ENCODE measurements at regions not wholly inside any gene's neighbourhood (a gene's known extent, or its start where the extent isn't known, plus 50 kb on each side); places are given as distances from the start of the nearest gene placed in this dataset.
"Not testable (repeated sequence)": the region's sequence is repeated elsewhere in the genome, so short reads cannot be mapped to it uniquely, and the experiment has no call there.

DNA sequence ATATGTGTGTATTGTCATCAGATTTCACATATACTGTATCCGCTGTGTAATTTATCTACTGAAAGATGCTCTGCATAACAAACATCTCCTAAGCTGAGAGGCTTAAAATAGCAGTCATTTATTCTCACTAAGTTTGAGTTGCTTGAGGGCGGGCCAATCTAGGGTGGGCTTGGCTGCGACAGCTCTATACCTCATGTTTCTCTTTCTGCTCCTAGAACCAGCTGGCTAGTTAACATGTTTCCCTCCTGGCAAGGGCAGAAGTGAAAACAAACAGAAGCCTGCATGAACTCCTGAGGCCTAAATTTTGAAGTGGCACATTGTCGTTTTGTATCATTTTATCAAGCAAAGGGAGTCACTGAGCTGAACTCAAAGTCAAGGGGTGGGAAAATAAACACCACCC lies 585.0 kb upstream of the VRK2 start:
- no peaks in the 10 kb centered on the region for H3K4me1 Mint-ChIP-seq (ENCODE audit: low read depth)
- H3K27me3 Mint-ChIP-seq, result no peaks in the 10 kb centered on the region
- peaks cover 1% of the 10 kb centered on the region for H3K36me3 Mint-ChIP-seq
- peaks cover 16% of the 10 kb centered on the region for H3K9me3 Mint-ChIP-seq
- H3K4me3 Mint-ChIP-seq, result no peak overlapping the region
- POLR2A ChIA-PET, result no interaction called here
- H3K27ac Mint-ChIP-seq, result no peak overlapping the region
- CTCF ChIA-PET, result no interaction called here
- intact Hi-C loops (cut with micrococcal nuclease), result no loop called here
- no peak for DNase-seq

DNA sequence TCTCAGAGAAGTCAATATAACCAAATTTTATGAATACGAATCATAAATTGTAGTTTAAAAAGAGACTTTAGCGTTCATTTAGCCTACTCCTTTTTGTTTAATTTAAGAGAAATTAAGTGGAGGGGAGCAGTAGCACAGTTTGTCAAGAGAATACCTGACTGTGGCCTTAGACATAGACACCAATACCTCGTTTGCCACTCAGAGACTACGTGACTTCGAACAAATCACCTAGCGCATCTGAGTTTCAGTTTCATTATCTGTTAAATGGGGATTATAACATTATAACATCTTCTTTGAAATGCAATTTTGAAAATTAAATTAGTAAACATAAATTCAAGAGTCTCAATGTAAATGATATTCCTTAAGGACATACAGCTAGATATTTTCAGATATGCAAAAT lies 581.5 kb upstream of the VRK2 start:
- no peak for DNase-seq
- Mint-ChIP-seq H3K4me3 (no peak overlapping the region), H3K36me3 (peaks cover 1% of the 10 kb centered on the region), H3K4me1 (ENCODE audit: low read depth) (no peaks in the 10 kb centered on the region), H3K9me3 (peaks cover 10% of the 10 kb centered on the region), H3K27ac (no peak overlapping the region), H3K27me3 (no peaks in the 10 kb centered on the region)
- CTCF ChIA-PET, result no interaction called here
- POLR2A ChIA-PET, result no interaction called here
- intact Hi-C loops (cut with micrococcal nuclease), result no loop called here

- Mint-ChIP-seq H3K4me3 (no peak overlapping the region), H3K9me3 (peaks cover 8% of the 10 kb centered on the region), H3K4me1 (ENCODE audit: low read depth) (no peaks in the 10 kb centered on the region), H3K36me3 (peaks cover 1% of the 10 kb centered on the region), H3K27ac (no peak overlapping the region), H3K27me3 (no peaks in the 10 kb centered on the region)
- intact Hi-C loops (cut with micrococcal nuclease), result no loop called here
- no peak for DNase-seq
- CTCF ChIA-PET, result no interaction called here
- POLR2A ChIA-PET, result no interaction called here
Observed at GRCh38 chr2:57465967-57466366, 580.6 kb upstream of the VRK2 start.

DNA sequence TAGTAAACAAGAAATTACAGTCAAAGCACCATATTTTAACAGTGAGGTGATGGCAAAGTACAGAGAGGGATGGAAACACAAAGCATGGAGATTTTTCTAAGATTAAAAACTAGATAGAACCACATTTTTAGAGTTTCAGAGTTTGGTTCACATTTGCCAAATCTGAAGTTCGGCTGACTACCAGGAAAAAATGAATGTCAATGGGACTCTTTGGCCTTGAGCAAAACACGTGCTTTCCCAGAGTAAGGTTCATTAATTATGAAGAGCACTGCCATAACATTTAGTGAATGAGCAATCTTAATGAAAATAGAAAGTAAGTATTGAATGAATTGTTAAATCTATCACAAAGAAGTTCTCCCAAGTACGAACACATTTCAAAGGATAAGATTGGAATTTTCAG lies 571.2 kb upstream of the VRK2 start:
- POLR2A ChIA-PET, result no interaction called here
- peaks cover 12% of the 10 kb centered on the region for H3K9me3 Mint-ChIP-seq
- no peak for DNase-seq
- H3K27ac Mint-ChIP-seq, result no peak overlapping the region
- no peaks in the 10 kb centered on the region for H3K27me3 Mint-ChIP-seq
- CTCF ChIA-PET, result no interaction called here
- no peaks in the 10 kb centered on the region for H3K36me3 Mint-ChIP-seq
- H3K4me1 Mint-ChIP-seq (ENCODE audit: low read depth), result no peaks in the 10 kb centered on the region
- H3K4me3 Mint-ChIP-seq, result no peak overlapping the region
- intact Hi-C loops (cut with micrococcal nuclease), result no loop called here

DNA sequence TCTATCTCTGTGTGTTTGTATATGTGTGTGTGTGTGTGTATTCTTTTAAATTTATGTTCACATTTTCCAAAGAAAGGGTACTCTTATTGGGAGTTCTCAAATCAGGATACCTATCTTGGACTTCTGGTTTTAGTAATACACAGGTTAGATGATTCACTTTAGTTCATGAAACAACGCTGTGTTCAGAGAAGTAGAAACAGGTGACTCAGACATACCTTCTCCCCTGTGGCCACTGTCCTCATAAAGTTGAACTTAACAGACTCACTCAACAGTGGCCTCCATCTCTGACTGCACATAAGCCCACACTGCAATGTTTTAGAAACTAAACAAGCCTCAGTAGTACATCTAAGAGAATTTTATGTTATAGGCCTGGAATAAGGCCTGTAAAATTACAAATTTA lies 566.6 kb upstream of the VRK2 start:
- ChIA-PET POLR2A (no interaction called here), CTCF (interaction anchor here (1.3 kb wide), 1 partner anchor 18 kb away, joined by 3 read pairs; no protein-coding TSS in a partner anchor)
- H3K36me3 Mint-ChIP-seq, result no peaks in the 10 kb centered on the region

GRCh38 chr2:57488061-57488460 lies 558.5 kb upstream of the VRK2 start:
- Mint-ChIP-seq H3K27ac (no peak overlapping the region), H3K4me1 (ENCODE audit: low read depth) (no peaks in the 10 kb centered on the region), H3K27me3 (no peaks in the 10 kb centered on the region), H3K4me3 (no peak overlapping the region), H3K36me3 (no peaks in the 10 kb centered on the region), H3K9me3 (peaks cover 15% of the 10 kb centered on the region)
- CTCF ChIA-PET, result no interaction called here
- intact Hi-C loops (cut with micrococcal nuclease), result no loop called here
- no peak for DNase-seq
- POLR2A ChIA-PET, result no interaction called here

More for the DNA sequence above, 566.6 kb upstream of the VRK2 start:
- no peaks in the 10 kb centered on the region for H3K4me1 Mint-ChIP-seq (ENCODE audit: low read depth)
- no peak overlapping the region for H3K27ac Mint-ChIP-seq
- intact Hi-C loops (cut with micrococcal nuclease), result no loop called here
- H3K27me3 Mint-ChIP-seq, result no peaks in the 10 kb centered on the region
- no peak overlapping the region for H3K4me3 Mint-ChIP-seq
- DNase-seq, result no peak
- peaks cover 6% of the 10 kb centered on the region for H3K9me3 Mint-ChIP-seq

- H3K27ac Mint-ChIP-seq, result no peak overlapping the region
- peaks cover 19% of the 10 kb centered on the region for H3K9me3 Mint-ChIP-seq
- DNase-seq, result no peak
- H3K27me3 Mint-ChIP-seq, result no peaks in the 10 kb centered on the region
- no peaks in the 10 kb centered on the region for H3K4me1 Mint-ChIP-seq (ENCODE audit: low read depth)
- no peak overlapping the region for H3K4me3 Mint-ChIP-seq
- ChIA-PET POLR2A (no interaction called here), CTCF (no interaction called here)
- no peaks in the 10 kb centered on the region for H3K36me3 Mint-ChIP-seq
- intact Hi-C loops (cut with micrococcal nuclease), result no loop called here
Observed at GRCh38 chr2:57490741-57491140, 555.9 kb upstream of the VRK2 start.

DNA sequence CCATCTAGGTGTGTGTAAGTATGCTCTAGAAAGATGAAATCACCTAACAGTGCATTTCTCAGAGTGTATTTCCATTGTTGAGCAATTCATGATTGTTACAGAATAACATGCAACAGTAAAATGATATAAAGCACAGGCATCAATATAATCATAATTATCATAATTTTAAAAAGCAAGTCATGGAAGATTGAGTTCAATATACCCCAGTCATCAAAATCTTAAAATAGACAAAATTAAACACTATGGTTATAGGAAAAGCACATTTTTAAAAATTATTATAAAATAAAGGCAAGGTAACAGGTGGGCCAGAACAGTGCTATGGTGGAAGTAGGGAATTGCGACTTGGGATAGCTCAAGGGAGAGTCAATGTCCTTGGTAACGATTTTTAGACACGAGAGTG lies 555.4 kb upstream of the VRK2 start:
- no peaks in the 10 kb centered on the region for H3K4me1 Mint-ChIP-seq (ENCODE audit: low read depth)
- H3K27ac Mint-ChIP-seq, result no peak overlapping the region
- H3K27me3 Mint-ChIP-seq, result no peaks in the 10 kb centered on the region
- POLR2A ChIA-PET, result no interaction called here
- CTCF ChIA-PET, result no interaction called here
- intact Hi-C loops (cut with micrococcal nuclease), result no loop called here
- no peaks in the 10 kb centered on the region for H3K36me3 Mint-ChIP-seq
- H3K4me3 Mint-ChIP-seq, result no peak overlapping the region
- DNase-seq, result no peak
- H3K9me3 Mint-ChIP-seq, result peaks cover 19% of the 10 kb centered on the region

- H3K4me1 Mint-ChIP-seq (ENCODE audit: low read depth); intact Hi-C loops (cut with micrococcal nuclease); H3K4me3 Mint-ChIP-seq; H3K27me3 Mint-ChIP-seq; POLR2A ChIA-PET; H3K27ac Mint-ChIP-seq; H3K36me3 Mint-ChIP-seq; DNase-seq; CTCF ChIA-PET: not testable (repeated sequence)
- peaks cover 13% of the 10 kb centered on the region for H3K9me3 Mint-ChIP-seq
Observed at GRCh38 chr2:57493966-57494365, 552.6 kb upstream of the VRK2 start.

DNA sequence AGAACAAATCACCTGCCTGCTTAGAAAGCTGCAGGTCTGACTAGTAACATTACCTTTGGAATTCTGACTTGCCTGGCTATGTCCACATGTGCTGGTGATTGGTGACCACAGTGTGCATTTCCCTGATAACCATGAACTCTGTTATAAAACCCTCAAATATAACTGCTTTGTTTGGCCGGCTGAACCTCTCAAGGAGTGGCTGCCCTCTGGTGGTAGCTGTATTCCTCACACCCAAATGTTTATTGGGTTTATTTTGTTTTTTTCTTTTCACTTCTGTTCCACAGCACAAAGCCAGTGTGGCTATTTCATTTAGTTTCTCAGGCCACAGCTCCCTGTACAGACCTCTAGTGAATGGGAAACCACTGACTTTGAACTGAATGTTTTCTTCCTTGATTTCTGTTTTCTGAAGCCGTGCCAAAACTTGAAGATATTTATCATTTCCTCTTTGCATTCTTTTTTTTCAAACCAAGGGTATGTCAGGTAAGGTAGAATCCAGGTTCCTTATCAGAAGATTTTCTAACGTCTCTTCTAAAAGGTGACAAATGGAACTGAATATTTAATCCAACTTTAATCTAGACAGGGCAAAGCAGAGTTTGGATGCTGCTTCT lies 549.0 kb upstream of the VRK2 start:
- H3K27ac Mint-ChIP-seq, result no peak overlapping the region
- H3K4me1 Mint-ChIP-seq (ENCODE audit: low read depth), result no peaks in the 10 kb centered on the region
- H3K27me3 Mint-ChIP-seq, result no peaks in the 10 kb centered on the region
- ChIA-PET CTCF (interaction anchor here (0.6 to 1.7 kb wide), 4 partner anchors 16 to 44 kb away, joined by 3 to 6 read pairs (median 4); no protein-coding TSS in a partner anchor), POLR2A (no interaction called here)
- no peak overlapping the region for H3K4me3 Mint-ChIP-seq
- intact Hi-C loops (cut with micrococcal nuclease), result loop anchor here (5.0 kb wide), 1 partner anchor 1315 kb away; the partner anchor contains the start of gene CCDC85A
- peak; percentile 27 for DNase-seq
- peaks cover 8% of the 10 kb centered on the region for H3K9me3 Mint-ChIP-seq
- H3K36me3 Mint-ChIP-seq, result no peaks in the 10 kb centered on the region

DNA sequence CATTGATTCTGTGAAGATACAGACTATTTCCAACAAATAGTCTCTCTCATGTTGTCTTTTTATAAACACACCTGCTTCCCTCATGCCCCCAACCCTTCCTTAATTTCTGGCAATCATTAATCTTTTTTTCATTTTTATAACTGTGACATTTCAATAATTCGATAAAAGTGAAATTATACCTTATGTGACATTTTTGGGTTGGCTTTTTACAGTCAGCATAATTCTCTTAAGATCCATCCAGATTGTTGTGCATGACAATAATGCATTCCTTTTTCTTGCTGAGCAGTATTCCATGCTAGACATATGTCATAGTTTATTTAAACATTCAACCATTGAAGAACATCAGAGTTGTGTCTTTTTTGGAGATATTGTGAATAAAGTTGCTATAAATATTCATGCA lies 541.8 kb upstream of the VRK2 start:
- POLR2A ChIA-PET, result no interaction called here
- no peak overlapping the region for H3K4me3 Mint-ChIP-seq

GRCh38 chr2:57509189-57509588 lies 537.4 kb upstream of the VRK2 start:
- intact Hi-C loops (cut with micrococcal nuclease), result no loop called here
- no peaks in the 10 kb centered on the region for H3K9me3 Mint-ChIP-seq
- H3K36me3 Mint-ChIP-seq, result no peaks in the 10 kb centered on the region
- H3K4me3 Mint-ChIP-seq, result no peak overlapping the region
- POLR2A ChIA-PET, result no interaction called here
- H3K4me1 Mint-ChIP-seq (ENCODE audit: low read depth), result no peaks in the 10 kb centered on the region
- no peak for DNase-seq
- CTCF ChIA-PET, result no interaction called here
- H3K27me3 Mint-ChIP-seq, result no peaks in the 10 kb centered on the region
- H3K27ac Mint-ChIP-seq, result no peak overlapping the region

More for the DNA sequence above, 541.8 kb upstream of the VRK2 start:
- Mint-ChIP-seq H3K27me3 (no peaks in the 10 kb centered on the region), H3K36me3 (no peaks in the 10 kb centered on the region), H3K27ac (no peak overlapping the region), H3K9me3 (peaks cover 3% of the 10 kb centered on the region), H3K4me1 (ENCODE audit: low read depth) (no peaks in the 10 kb centered on the region)
- intact Hi-C loops (cut with micrococcal nuclease), result no loop called here
- DNase-seq, result no peak
- CTCF ChIA-PET, result no interaction called here

- ChIA-PET POLR2A (no interaction called here), CTCF (interaction anchor here (0.7 kb wide), 1 partner anchor 9 kb away, joined by 3 read pairs; no protein-coding TSS in a partner anchor)
- Mint-ChIP-seq H3K27me3 (no peaks in the 10 kb centered on the region), H3K27ac (no peak overlapping the region), H3K36me3 (no peaks in the 10 kb centered on the region), H3K4me3 (no peak overlapping the region), H3K9me3 (no peaks in the 10 kb centered on the region), H3K4me1 (ENCODE audit: low read depth) (no peaks in the 10 kb centered on the region)
- intact Hi-C loops (cut with micrococcal nuclease), result no loop called here
- DNase-seq, result no peak
Observed at GRCh38 chr2:57510704-57511103, 535.9 kb upstream of the VRK2 start.
